GM23338 (cell line): ENCODE measurements at regions not wholly inside any gene's neighbourhood (a gene's known extent, or its start where the extent isn't known, plus 50 kb on each side); places are given as distances from the start of the nearest gene placed in this dataset.

Experiments
- ATAC-seq: fragments of 200-7000 bp; cut with Tn5 transposase; 3 replicates; pipeline ENCODE4 v1.9.1; 2020
- DNase-seq: peaks from one replicate; pipeline ENCODE4 v3.0.0-alpha.2; 2015; ENCODE audit warnings: low spot score
- H2AFZ ChIP-seq: fragments of 200-600 bp; sonication (generic); 2 replicates; pipeline ENCODE4 v1.8.0; 2016; ENCODE audit warnings: antibody characterized with exemption, mild to moderate bottlenecking, moderate library complexity
- H3F3A ChIP-seq: fragments of 200-600 bp; sonication (generic); replicated peaks from 2 replicates; pipeline ENCODE4 v1.8.0; 2017; ENCODE audit warnings: antibody characterized with exemption, mixed run types, low read depth
- H3K27ac ChIP-seq: fragments of 200-600 bp; sonication (generic); 2 replicates; pipeline ENCODE4 v1.6.1; 2016; ENCODE audit warnings: low read depth
- H3K27me3 ChIP-seq: fragments of 200-600 bp; sonication (generic); 2 replicates; pipeline ENCODE4 v1.8.0; 2016; ENCODE audit warnings: mild to moderate bottlenecking, mixed run types, moderate library complexity; ENCODE audit not compliant: insufficient read depth
- H3K36me3 ChIP-seq: fragments of 200-600 bp; sonication (generic); 2 replicates; pipeline ENCODE4 v1.8.0; 2016; ENCODE audit warnings: mild to moderate bottlenecking; ENCODE audit not compliant: insufficient read depth
- H3K4me1 ChIP-seq: fragments of 200-600 bp; sonication (generic); 2 replicates; pipeline ENCODE4 v1.8.0; 2016; ENCODE audit warnings: mild to moderate bottlenecking, moderate library complexity; ENCODE audit not compliant: insufficient read depth
- H3K4me2 ChIP-seq: fragments of 200-600 bp; sonication (generic); 2 replicates; pipeline ENCODE4 v1.7.1; 2017; ENCODE audit warnings: mixed run types
- H3K4me3 ChIP-seq: fragments of 200-600 bp; sonication (generic); 2 replicates; pipeline ENCODE4 v1.6.1; 2016; ENCODE audit warnings: mixed run types
- H3K79me2 ChIP-seq: fragments of 200-600 bp; sonication (generic); replicated peaks from 2 replicates; pipeline ENCODE4 v1.8.0; 2017; ENCODE audit warnings: mild to moderate bottlenecking; ENCODE audit not compliant: insufficient read depth
- H3K9me2 ChIP-seq: fragments of 200-600 bp; sonication (generic); 2 replicates; pipeline ENCODE4 v1.8.0; 2017; ENCODE audit not compliant: insufficient read depth
- H4K20me1 ChIP-seq: fragments of 200-600 bp; sonication (generic); replicated peaks from 2 replicates; pipeline ENCODE4 v1.8.0; 2017; ENCODE audit warnings: mild to moderate bottlenecking; ENCODE audit not compliant: insufficient read depth
- H3K27ac Mint-ChIP-seq: 2 replicates; pipeline ENCODE4 v1.8.0; 2020; ENCODE audit warnings: inconsistent platforms, mild to moderate bottlenecking, moderate library complexity, mixed read lengths
- H3K27me3 Mint-ChIP-seq: 3 replicates; pipeline ENCODE4 v1.8.0; 2022; ENCODE audit warnings: low read depth, mild to moderate bottlenecking, moderate library complexity, mixed read lengths, inconsistent platforms; ENCODE audit not compliant: insufficient read depth, poor library complexity
- H3K36me3 Mint-ChIP-seq: 3 replicates; pipeline ENCODE4 v1.8.0; 2021; ENCODE audit warnings: low read depth, mild to moderate bottlenecking, inconsistent platforms, moderate library complexity, mixed read lengths
- H3K4me1 Mint-ChIP-seq: 3 replicates; pipeline ENCODE4 v1.8.0; 2020; ENCODE audit warnings: mild to moderate bottlenecking, inconsistent platforms, mixed read lengths
- H3K4me3 Mint-ChIP-seq: 3 replicates; pipeline ENCODE4 v1.8.0; 2021; ENCODE audit warnings: moderate library complexity, mild to moderate bottlenecking, inconsistent platforms, mixed read lengths
- H3K9me3 Mint-ChIP-seq: 3 replicates; pipeline ENCODE4 v1.8.0; 2020; ENCODE audit warnings: moderate library complexity, mild to moderate bottlenecking, inconsistent platforms, mixed read lengths
- CREB1 ChIP-seq: fragments of 250-450 bp; sonication (Bioruptor Pico); IDR thresholded peaks from 2 replicates; pipeline ENCODE4 v1.5.0; 2020; ENCODE audit warnings: low read depth, mild to moderate bottlenecking, moderate library complexity
- ETS1 ChIP-seq: IDR thresholded peaks from 2 replicates; pipeline ENCODE4 v1.6.1; 2016; ENCODE audit warnings: antibody characterized with exemption
- EZH2 ChIP-seq: fragments of 200-600 bp; sonication (generic); IDR thresholded peaks from one replicate; pipeline ENCODE4 v1.8.0; 2017; ENCODE audit warnings: antibody characterized with exemption, mild to moderate bottlenecking, low read depth; ENCODE audit not compliant: unreplicated experiment
- JUNB ChIP-seq: IDR thresholded peaks from one replicate; pipeline ENCODE4 v1.6.1; 2016; ENCODE audit warnings: antibody characterized with exemption; ENCODE audit not compliant: unreplicated experiment
- POLR2AphosphoS5 ChIP-seq: IDR thresholded peaks from 2 replicates; pipeline ENCODE4 v1.6.1; 2016; ENCODE audit warnings: antibody characterized with exemption, low read depth
- STAT1 ChIP-seq: IDR thresholded peaks from one replicate; pipeline ENCODE4 v1.6.1; 2016; ENCODE audit warnings: antibody characterized with exemption; ENCODE audit not compliant: unreplicated experiment
- ZNF114 ChIP-seq: fragments of 250-450 bp; sonication (Bioruptor Pico); IDR thresholded peaks from 2 replicates; pipeline ENCODE4 v1.5.0; 2020; ENCODE audit warnings: mild to moderate bottlenecking, moderate library complexity
- ZNF331 ChIP-seq: fragments of 250-450 bp; sonication (Bioruptor Pico); IDR thresholded peaks from 2 replicates; pipeline ENCODE4 v1.5.0; 2020; ENCODE audit warnings: low read depth, mild to moderate bottlenecking, moderate library complexity
- ZNF462 ChIP-seq: fragments of 250-450 bp; sonication (Bioruptor Pico); IDR thresholded peaks from 2 replicates; pipeline ENCODE4 v1.5.0; 2020; ENCODE audit warnings: mild to moderate bottlenecking, moderate library complexity
- TF ChIP-seq, protein P1 (sequence below): IDR thresholded peaks from one replicate; pipeline ENCODE4 v1.6.1; 2018; ENCODE audit warnings: antibody characterized with exemption; ENCODE audit not compliant: unreplicated experiment

DNA sequence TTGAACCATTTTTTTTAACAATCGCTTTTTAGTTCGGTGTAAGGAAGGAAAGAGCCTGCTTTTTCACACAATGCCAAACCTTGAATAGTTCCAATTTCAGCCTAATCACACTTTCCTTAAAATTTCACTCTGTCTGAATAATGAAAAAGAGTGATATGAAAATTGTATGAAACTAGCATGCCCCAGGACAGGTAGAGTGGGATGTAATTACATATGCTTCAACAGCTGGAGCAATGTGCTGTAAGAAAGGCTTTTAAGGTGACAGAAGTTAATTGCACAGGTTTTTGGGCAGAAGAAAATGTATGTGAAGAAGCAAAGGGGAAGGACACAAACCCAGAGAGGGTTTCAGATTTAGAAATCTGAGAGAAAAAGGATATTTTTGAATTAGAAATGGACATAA lies 184.0 kb downstream of the DSC3 start (continued):
- TF ChIP-seq ZNF462 (CRISPR knock-in tag) (no peak), EZH2 (no peak), ZNF114 (CRISPR knock-in tag) (no peak), CREB1 (CRISPR knock-in tag) (no peak), ZNF331 (CRISPR knock-in tag) (no peak)
- TF ChIP-seq, protein P1, sequence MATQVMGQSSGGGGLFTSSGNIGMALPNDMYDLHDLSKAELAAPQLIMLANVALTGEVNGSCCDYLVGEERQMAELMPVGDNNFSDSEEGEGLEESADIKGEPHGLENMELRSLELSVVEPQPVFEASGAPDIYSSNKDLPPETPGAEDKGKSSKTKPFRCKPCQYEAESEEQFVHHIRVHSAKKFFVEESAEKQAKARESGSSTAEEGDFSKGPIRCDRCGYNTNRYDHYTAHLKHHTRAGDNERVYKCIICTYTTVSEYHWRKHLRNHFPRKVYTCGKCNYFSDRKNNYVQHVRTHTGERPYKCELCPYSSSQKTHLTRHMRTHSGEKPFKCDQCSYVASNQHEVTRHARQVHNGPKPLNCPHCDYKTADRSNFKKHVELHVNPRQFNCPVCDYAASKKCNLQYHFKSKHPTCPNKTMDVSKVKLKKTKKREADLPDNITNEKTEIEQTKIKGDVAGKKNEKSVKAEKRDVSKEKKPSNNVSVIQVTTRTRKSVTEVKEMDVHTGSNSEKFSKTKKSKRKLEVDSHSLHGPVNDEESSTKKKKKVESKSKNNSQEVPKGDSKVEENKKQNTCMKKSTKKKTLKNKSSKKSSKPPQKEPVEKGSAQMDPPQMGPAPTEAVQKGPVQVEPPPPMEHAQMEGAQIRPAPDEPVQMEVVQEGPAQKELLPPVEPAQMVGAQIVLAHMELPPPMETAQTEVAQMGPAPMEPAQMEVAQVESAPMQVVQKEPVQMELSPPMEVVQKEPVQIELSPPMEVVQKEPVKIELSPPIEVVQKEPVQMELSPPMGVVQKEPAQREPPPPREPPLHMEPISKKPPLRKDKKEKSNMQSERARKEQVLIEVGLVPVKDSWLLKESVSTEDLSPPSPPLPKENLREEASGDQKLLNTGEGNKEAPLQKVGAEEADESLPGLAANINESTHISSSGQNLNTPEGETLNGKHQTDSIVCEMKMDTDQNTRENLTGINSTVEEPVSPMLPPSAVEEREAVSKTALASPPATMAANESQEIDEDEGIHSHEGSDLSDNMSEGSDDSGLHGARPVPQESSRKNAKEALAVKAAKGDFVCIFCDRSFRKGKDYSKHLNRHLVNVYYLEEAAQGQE = no peak

GRCh38 chr18:30855762-30856161 lies 186.8 kb downstream of the DSC3 start:
- Histone ChIP-seq H3F3A (no peaks in the 10 kb centered on the region), H4K20me1 (no peaks in the 10 kb centered on the region), H3K79me2 (no peaks in the 10 kb centered on the region), H3K4me1 (no peaks in the 10 kb centered on the region), H3K36me3 (no peaks in the 10 kb centered on the region), H3K4me3 (no peak overlapping the region), H3K4me2 (no peak overlapping the region), H3K9me2 (no peaks in the 10 kb centered on the region), H3K27me3 (no peaks in the 10 kb centered on the region), H3K27ac (no peak overlapping the region), H2AFZ (no peak overlapping the region)
- peaks cover 2% of the 10 kb centered on the region for H3K27me3 Mint-ChIP-seq
- H3K4me3 Mint-ChIP-seq = no peak overlapping the region
- H3K36me3 Mint-ChIP-seq = no peaks in the 10 kb centered on the region
- no peak for DNase-seq
- no peaks in the 10 kb centered on the region for H3K9me3 Mint-ChIP-seq
- no peak for ATAC-seq
- H3K27ac Mint-ChIP-seq = no peak overlapping the region
- no peaks in the 10 kb centered on the region for H3K4me1 Mint-ChIP-seq
- TF ChIP-seq, protein P1 = no peak
- TF ChIP-seq JUNB = no peak
- TF ChIP-seq CREB1 (CRISPR knock-in tag) = no peak
- TF ChIP-seq ETS1 = no peak
- no peak for TF ChIP-seq STAT1
- TF ChIP-seq POLR2AphosphoS5 = no peak
